ENCODE measurements at regions not wholly inside any gene's neighbourhood (a gene's known extent, or its start where the extent isn't known, plus 50 kb on each side); places are given as distances from the start of the nearest gene placed in this dataset.

GRCh38 chrX:45745479-45745878 is 544.8 kb upstream of the DIPK2B start:
- no peak for DNase-seq (ENCODE audit: low read depth, low spot score)
- Histone ChIP-seq H2AFZ (ENCODE audit: low read depth, low read length) (no peak overlapping the region), H3K9ac (replicated peaks; ENCODE audit: extremely low read depth, insufficient read depth, low read length) (no peak overlapping the region), H3K36me3 (ENCODE audit: control insufficient read depth in 2 of 2, extremely low read depth in 1 of 2, insufficient read depth in 2 of 2, low read length in 2 of 2) (peaks cover 5 to 15% of the 10 kb centered on the region in 2 experiments), H3K27ac (ENCODE audit: insufficient read depth, low read depth, low read length) (no peak overlapping the region), H3K79me2 (ENCODE audit: control insufficient read depth, insufficient read depth, low read length) (peaks cover 35% of the 10 kb centered on the region), H4K20me1 (replicated peaks; ENCODE audit: control insufficient read depth, extremely low read depth, insufficient read depth, low read length) (no peaks in the 10 kb centered on the region), H3K9me1 (replicated peaks; ENCODE audit: control insufficient read depth, extremely low read depth, insufficient read depth, low read length) (no peaks in the 10 kb centered on the region), H3K4me1 (ENCODE audit: control insufficient read depth, extremely low read depth, insufficient read depth, low read length) (peaks cover 11% of the 10 kb centered on the region), H3K27me3 (ENCODE audit: control insufficient read depth in 2 of 2, insufficient read depth in 2 of 2, low read length in 2 of 2) (no peaks in the 10 kb centered on the region), H3K4me2 (ENCODE audit: insufficient read depth, low read length) (no peak overlapping the region), H3K9me3 (replicated peaks; ENCODE audit: control insufficient read depth, insufficient read depth, low read length) (no peaks in the 10 kb centered on the region), H3K4me3 (replicated peaks in 1 of 3; ENCODE audit: insufficient read depth in 1 of 3, low read depth in 1 of 3, low read length in 3 of 3) (no peak overlapping the region)
- ChIA-PET CTCF (interaction anchor here (1.3 to 2.4 kb wide), 2 partner anchors 13 to 230 kb away, joined by 4 to 10 read pairs; no protein-coding TSS in a partner anchor), POLR2A (interaction anchor here (0.6 kb wide), 1 partner anchor 25 kb away, joined by 4 read pairs; no protein-coding TSS in a partner anchor)
- peak; percentile 28 for FAIRE-seq
- no TSS peak for BruUV-seq (replicated peaks)
- dilution Hi-C loops (cut with MboI; ENCODE audit: extremely low pct_ligation_motif_present, low sequenced_read_pairs), result no loop called here
- TF ChIP-seq CTCF (IDR thresholded peaks at IDR 0.05; ENCODE audit: extremely low read depth in 1 of 2, insufficient read depth in 1 of 2, low read depth in 1 of 2, low read length in 2 of 2), result no peak
- TF ChIP-seq MAX (IDR thresholded peaks at IDR 0.05; ENCODE audit: insufficient read depth, insufficient read length), result no peak
- no peak for TF ChIP-seq GATA2 (IDR thresholded peaks at IDR 0.05; ENCODE audit: insufficient read depth, insufficient read length, low read depth, low read length)
- no peak for TF ChIP-seq FOS (IDR thresholded peaks at IDR 0.05; ENCODE audit: borderline replicate concordance, insufficient read depth, low read length)
- no peak for TF ChIP-seq POLR2A (IDR thresholded peaks at IDR 0.05; ENCODE audit: low read depth, low read length)
- TF ChIP-seq JUN (IDR thresholded peaks at IDR 0.05; ENCODE audit: borderline replicate concordance, insufficient read depth, insufficient read length, low read depth), result no peak
- TF ChIP-seq POLR2AphosphoS5 (IDR thresholded peaks at IDR 0.05; ENCODE audit: insufficient read depth, low read depth, low read length), result no peak
- TF ChIP-seq EZH2 (IDR thresholded peaks at IDR 0.05; ENCODE audit: borderline replicate concordance, low read depth, low read length, severe bottlenecking), result no peak
- TF ChIP-seq MYC (IDR thresholded peaks at IDR 0.05; ENCODE audit: low read depth, low read length), result no peak
- intact Hi-C loops (cut with micrococcal nuclease), result no loop called here
